ENCODE measurements at regions not wholly inside any gene's neighbourhood (a gene's known extent, or its start where the extent isn't known, plus 50 kb on each side); places are given as distances from the start of the nearest gene placed in this dataset.

DNA sequence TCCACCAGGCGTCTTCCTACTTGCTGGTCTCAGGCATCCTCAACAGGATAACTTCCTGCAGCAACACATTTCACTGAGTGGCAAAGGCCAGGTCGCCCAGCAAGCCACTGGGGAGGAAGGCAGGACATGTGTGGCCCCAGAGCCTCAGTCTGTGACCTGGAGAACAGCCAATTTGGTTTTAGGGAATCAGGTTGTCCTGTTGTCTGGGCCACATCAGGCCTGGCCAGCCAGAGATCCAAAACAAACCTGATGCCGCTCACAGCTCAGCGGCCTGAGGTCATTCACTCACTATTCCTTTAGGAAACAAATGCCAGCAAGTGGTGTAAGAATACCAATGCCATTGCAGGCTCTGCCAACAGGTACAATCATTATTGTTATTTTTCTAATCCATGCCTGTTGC, 210.7 kb downstream of the VAPA start:
- no peak for TF ChIP-seq POLR2AphosphoS5 (IDR thresholded peaks at IDR 0.05)
- no peak for TF ChIP-seq POLR2A (IDR thresholded peaks at IDR 0.05)
- TF ChIP-seq, protein P1, sequence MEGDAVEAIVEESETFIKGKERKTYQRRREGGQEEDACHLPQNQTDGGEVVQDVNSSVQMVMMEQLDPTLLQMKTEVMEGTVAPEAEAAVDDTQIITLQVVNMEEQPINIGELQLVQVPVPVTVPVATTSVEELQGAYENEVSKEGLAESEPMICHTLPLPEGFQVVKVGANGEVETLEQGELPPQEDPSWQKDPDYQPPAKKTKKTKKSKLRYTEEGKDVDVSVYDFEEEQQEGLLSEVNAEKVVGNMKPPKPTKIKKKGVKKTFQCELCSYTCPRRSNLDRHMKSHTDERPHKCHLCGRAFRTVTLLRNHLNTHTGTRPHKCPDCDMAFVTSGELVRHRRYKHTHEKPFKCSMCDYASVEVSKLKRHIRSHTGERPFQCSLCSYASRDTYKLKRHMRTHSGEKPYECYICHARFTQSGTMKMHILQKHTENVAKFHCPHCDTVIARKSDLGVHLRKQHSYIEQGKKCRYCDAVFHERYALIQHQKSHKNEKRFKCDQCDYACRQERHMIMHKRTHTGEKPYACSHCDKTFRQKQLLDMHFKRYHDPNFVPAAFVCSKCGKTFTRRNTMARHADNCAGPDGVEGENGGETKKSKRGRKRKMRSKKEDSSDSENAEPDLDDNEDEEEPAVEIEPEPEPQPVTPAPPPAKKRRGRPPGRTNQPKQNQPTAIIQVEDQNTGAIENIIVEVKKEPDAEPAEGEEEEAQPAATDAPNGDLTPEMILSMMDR (IDR thresholded peaks at IDR 0.05), result no peak

Data from breast epithelium (tissue), 3 donors.